H1 (cell line): ENCODE measurements at regions not wholly inside any gene's neighbourhood (a gene's known extent, or its start where the extent isn't known, plus 50 kb on each side); places are given as distances from the start of the nearest gene placed in this dataset.

Experiments used
- CTCF ChIP-seq, 3 experiments: IDR thresholded peaks; 1 replicate in 2 of 3; 2 replicates in 1 of 3; pipeline versions ENCODE4 v1.5.1 to v1.6.1; 2011; ENCODE audit warnings: low read length in 3 of 3, mild to moderate bottlenecking in 3 of 3, inconsistent platforms in 2 of 3, low read depth in 1 of 3, moderate library complexity in 1 of 3; ENCODE audit not compliant: insufficient read depth in 1 of 3; ENCODE audit errors: control extremely low read depth in 1 of 3
- KDM4A ChIP-seq: IDR thresholded peaks from one replicate; pipeline ENCODE4 v1.7.1; 2012; ENCODE audit warnings: low read depth, mild to moderate bottlenecking, moderate library complexity, low read length, inconsistent platforms; ENCODE audit not compliant: severe bottlenecking
- MAFK ChIP-seq: IDR thresholded peaks from 2 replicates; pipeline ENCODE4 v1.6.1; 2012; ENCODE audit warnings: low read depth, mild to moderate bottlenecking, improper control_type of control experiment, low read length
- USF2 ChIP-seq: IDR thresholded peaks from 2 replicates; pipeline ENCODE4 v1.6.1; 2011; ENCODE audit warnings: low read length, improper control_type of control experiment

GRCh38 chr4:96744676-96745075 lies 904.8 kb downstream of the PDHA2 start:
- no peak for TF ChIP-seq CTCF (IDR thresholded peaks at IDR 0.05; ENCODE audit: control extremely low read depth in 1 of 3, insufficient read depth in 1 of 3, low read depth in 1 of 3, low read length in 3 of 3)
- TF ChIP-seq USF2, result no peak
- TF ChIP-seq KDM4A, result no peak
- no peak for TF ChIP-seq MAFK
